ENCODE measurements at regions not wholly inside any gene's neighbourhood (a gene's known extent, or its start where the extent isn't known, plus 50 kb on each side); places are given as distances from the start of the nearest gene placed in this dataset.

DNA sequence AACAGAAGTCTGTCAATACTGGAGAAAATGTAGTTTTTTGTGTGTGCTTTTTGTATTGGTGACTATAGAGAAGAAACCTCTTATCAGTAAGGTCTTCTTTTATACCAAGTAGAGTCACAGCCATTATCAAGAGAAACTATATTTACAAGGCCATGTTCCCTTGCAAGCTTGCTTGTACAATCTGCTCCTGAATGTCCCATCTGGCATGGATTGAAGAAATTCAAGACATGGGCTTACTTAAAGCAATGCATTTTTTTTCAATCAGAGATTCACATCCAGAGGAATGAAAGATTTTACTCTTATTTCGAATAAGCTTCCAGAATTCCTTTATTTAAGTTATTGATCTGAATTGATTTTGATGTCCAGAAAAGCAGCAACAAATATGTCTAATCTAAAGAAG, 537.3 kb upstream of the RPS6KA3 start:
- CTCF ChIA-PET: no interaction called here
- POLR2A ChIA-PET: no interaction called here
- no peak for DNase-seq (ENCODE audit: extremely low spot score)
- TF ChIP-seq SP1 (IDR thresholded peaks at IDR 0.05) (no peak), FOXK2 (IDR thresholded peaks at IDR 0.05) (no peak), TARDBP (IDR thresholded peaks at IDR 0.05) (no peak), ARNT (IDR thresholded peaks at IDR 0.05) (no peak), LEF1 (IDR thresholded peaks at IDR 0.05; ENCODE audit: borderline replicate concordance) (no peak), FOXA1 (IDR thresholded peaks at IDR 0.05) (no peak), L3MBTL2 (conservative IDR thresholded peaks at IDR 0.05) (no peak), FOXM1 (IDR thresholded peaks at IDR 0.05; ENCODE audit: borderline replicate concordance) (no peak), CTBP1 (IDR thresholded peaks at IDR 0.05; ENCODE audit: borderline replicate concordance) (no peak), ELF4 (IDR thresholded peaks at IDR 0.05) (no peak), NFRKB (IDR thresholded peaks at IDR 0.05) (no peak), BHLHE40 (IDR thresholded peaks at IDR 0.05; ENCODE audit: borderline replicate concordance) (no peak), HDGF (IDR thresholded peaks at IDR 0.05; ENCODE audit: borderline replicate concordance) (no peak), SUZ12 (IDR thresholded peaks at IDR 0.05) (no peak), ZNF384 (IDR thresholded peaks at IDR 0.05) (no peak)
- TF ChIP-seq, protein P1, sequence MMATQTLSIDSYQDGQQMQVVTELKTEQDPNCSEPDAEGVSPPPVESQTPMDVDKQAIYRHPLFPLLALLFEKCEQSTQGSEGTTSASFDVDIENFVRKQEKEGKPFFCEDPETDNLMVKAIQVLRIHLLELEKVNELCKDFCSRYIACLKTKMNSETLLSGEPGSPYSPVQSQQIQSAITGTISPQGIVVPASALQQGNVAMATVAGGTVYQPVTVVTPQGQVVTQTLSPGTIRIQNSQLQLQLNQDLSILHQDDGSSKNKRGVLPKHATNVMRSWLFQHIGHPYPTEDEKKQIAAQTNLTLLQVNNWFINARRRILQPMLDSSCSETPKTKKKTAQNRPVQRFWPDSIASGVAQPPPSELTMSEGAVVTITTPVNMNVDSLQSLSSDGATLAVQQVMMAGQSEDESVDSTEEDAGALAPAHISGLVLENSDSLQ (IDR thresholded peaks at IDR 0.05): no peak

DNA sequence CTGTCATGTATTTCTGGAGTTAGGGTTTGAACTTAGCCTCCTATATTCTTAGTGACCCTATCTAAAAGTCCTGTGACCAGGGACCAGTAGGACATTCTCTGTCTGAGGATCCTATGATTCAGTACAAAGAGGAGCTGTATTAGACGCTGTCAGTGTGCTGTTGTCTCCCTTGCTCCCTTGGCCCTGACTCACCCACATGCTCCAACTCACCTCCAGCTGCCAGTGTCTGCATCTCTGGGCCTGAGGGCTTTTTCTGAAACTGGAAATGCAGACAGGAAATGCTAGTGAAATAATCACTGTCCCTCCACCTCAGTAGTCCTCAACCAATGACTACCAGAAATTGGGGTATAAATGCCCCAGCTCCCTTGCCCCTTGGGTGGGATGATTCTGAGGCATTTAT, 535.3 kb upstream of the RPS6KA3 start:
- ChIA-PET CTCF (no interaction called here), POLR2A (no interaction called here)
- DNase-seq (ENCODE audit: extremely low spot score): no peak
- TF ChIP-seq ZNF384 (IDR thresholded peaks at IDR 0.05): no peak

DNA sequence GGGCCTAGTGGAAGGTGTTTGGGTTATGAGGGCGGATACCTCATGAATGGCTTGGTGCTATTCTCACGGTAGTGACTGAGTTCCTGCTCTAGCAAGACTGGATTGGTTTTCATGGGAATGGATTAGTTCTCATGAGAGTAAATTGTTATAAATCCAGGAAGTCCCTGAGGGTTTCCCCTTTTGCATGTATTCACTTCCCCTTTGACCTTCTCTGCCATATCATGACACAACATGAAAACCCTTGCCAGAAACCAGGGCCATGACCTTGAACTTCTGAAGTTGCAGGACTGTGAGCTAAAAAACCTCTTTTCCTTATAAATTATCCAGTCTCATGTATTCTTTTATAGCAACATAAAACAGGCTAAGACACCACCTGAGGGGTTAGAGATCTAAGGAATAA, 529.7 kb upstream of the RPS6KA3 start:
- TF ChIP-seq ZNF384 (IDR thresholded peaks at IDR 0.05): no peak
- ChIA-PET POLR2A (no interaction called here), CTCF (no interaction called here)
- DNase-seq (ENCODE audit: extremely low spot score): no peak

DNA sequence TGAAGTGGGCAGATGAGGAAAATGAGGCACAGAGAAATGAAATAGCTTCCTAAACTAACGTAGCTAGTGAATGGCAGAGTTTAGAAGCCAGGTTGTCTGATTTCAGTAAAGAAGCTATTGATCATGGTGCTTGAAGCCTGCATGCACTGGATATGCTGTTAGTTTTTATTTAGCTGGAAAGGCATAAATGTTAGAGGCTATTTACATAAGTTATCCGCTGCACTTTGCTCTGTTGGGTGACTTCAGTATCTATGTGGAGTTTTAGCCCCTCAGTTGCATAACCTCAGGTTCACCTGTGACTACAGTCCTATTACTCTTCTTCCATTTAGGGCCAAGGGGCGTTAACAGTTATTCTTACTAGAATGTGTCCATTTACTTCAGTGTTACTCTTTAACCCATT, 522.4 kb upstream of the RPS6KA3 start:
- no peak for TF ChIP-seq BHLHE40 (IDR thresholded peaks at IDR 0.05; ENCODE audit: borderline replicate concordance)
- TF ChIP-seq FOXK2 (IDR thresholded peaks at IDR 0.05): no peak
- no peak for TF ChIP-seq ZNF384 (IDR thresholded peaks at IDR 0.05)
- TF ChIP-seq FOXA1 (IDR thresholded peaks at IDR 0.05): no peak
- TF ChIP-seq HDGF (IDR thresholded peaks at IDR 0.05; ENCODE audit: borderline replicate concordance): no peak
- TF ChIP-seq ARNT (IDR thresholded peaks at IDR 0.05): no peak
- TF ChIP-seq SUZ12 (IDR thresholded peaks at IDR 0.05): no peak
- no peak for TF ChIP-seq ELF4 (IDR thresholded peaks at IDR 0.05)
- TF ChIP-seq FOXM1 (IDR thresholded peaks at IDR 0.05; ENCODE audit: borderline replicate concordance): no peak
- no peak for TF ChIP-seq NFRKB (IDR thresholded peaks at IDR 0.05)
- TF ChIP-seq L3MBTL2 (conservative IDR thresholded peaks at IDR 0.05): no peak
- TF ChIP-seq, protein P1 (IDR thresholded peaks at IDR 0.05): no peak
- no peak for TF ChIP-seq CTBP1 (IDR thresholded peaks at IDR 0.05; ENCODE audit: borderline replicate concordance)
- ChIA-PET POLR2A (no interaction called here), CTCF (no interaction called here)
- DNase-seq (ENCODE audit: extremely low spot score): no peak

DNA sequence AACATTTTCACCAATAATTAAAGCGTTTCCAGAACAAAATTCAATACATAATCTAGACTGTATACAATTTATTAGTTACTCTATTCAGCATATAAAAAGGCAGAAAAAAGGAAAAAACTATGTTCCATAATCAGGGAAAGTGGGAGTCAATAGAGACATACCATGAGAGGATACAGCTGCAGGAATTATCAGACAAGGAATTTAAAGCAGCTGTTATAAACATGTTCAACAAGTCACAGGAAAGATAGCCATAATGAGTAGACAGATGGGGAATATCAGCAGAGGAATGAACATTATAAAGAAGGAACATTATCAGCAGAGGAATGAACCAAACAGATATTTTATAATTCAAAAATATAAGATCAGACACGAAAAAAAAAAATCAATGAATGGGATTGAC, 500.6 kb upstream of the RPS6KA3 start:
- DNase-seq (ENCODE audit: extremely low spot score): no peak
- ChIA-PET CTCF (interaction anchor here (0.7 kb wide), 1 partner anchor 418 kb away, joined by 3 read pairs; no protein-coding TSS in a partner anchor), POLR2A (no interaction called here)
- TF ChIP-seq ARNT (IDR thresholded peaks at IDR 0.05) (no peak), FOXA1 (IDR thresholded peaks at IDR 0.05) (no peak), ZNF384 (IDR thresholded peaks at IDR 0.05) (no peak), BHLHE40 (IDR thresholded peaks at IDR 0.05; ENCODE audit: borderline replicate concordance) (no peak)

DNA sequence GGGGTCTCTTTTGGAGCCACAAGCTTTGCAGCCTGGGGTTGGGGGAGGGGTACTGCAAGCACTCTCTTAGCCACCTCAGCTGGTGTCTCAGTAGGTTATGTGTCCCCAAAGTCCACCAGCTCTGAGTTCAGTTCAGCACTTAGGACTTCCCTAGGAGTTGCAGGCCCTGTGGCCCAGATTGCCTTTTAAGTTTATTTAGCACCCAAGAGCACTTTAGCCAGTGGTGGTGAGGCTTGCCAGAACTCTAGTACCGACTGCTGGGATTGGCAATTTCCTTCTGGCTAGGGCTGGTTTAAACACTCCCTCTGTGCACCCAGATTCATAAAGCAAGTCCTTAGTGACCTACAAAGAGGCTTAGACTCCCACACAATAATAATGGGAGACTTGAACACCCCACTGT, 489.9 kb upstream of the RPS6KA3 start:
- CTCF ChIA-PET: no interaction called here
- TF ChIP-seq FOXM1 (IDR thresholded peaks at IDR 0.05; ENCODE audit: borderline replicate concordance): no peak
- TF ChIP-seq HDGF (IDR thresholded peaks at IDR 0.05; ENCODE audit: borderline replicate concordance): no peak
- no peak for TF ChIP-seq BHLHE40 (IDR thresholded peaks at IDR 0.05; ENCODE audit: borderline replicate concordance)
- TF ChIP-seq TARDBP (IDR thresholded peaks at IDR 0.05): no peak
- no peak for TF ChIP-seq FOXK2 (IDR thresholded peaks at IDR 0.05)
- no peak for TF ChIP-seq ARNT (IDR thresholded peaks at IDR 0.05)
- TF ChIP-seq SP1 (IDR thresholded peaks at IDR 0.05): no peak
- no peak for TF ChIP-seq ZNF384 (IDR thresholded peaks at IDR 0.05)
- TF ChIP-seq, protein P1 (IDR thresholded peaks at IDR 0.05): no peak
- TF ChIP-seq L3MBTL2 (conservative IDR thresholded peaks at IDR 0.05): no peak
- no peak for TF ChIP-seq SUZ12 (IDR thresholded peaks at IDR 0.05)
- TF ChIP-seq ELF4 (IDR thresholded peaks at IDR 0.05): no peak
- TF ChIP-seq FOXA1 (IDR thresholded peaks at IDR 0.05): no peak
- no peak for TF ChIP-seq CTBP1 (IDR thresholded peaks at IDR 0.05; ENCODE audit: borderline replicate concordance)
- no peak for TF ChIP-seq NFRKB (IDR thresholded peaks at IDR 0.05)
- TF ChIP-seq LEF1 (IDR thresholded peaks at IDR 0.05; ENCODE audit: borderline replicate concordance): no peak
- POLR2A ChIA-PET: no interaction called here
- no peak for DNase-seq (ENCODE audit: extremely low spot score)

DNA sequence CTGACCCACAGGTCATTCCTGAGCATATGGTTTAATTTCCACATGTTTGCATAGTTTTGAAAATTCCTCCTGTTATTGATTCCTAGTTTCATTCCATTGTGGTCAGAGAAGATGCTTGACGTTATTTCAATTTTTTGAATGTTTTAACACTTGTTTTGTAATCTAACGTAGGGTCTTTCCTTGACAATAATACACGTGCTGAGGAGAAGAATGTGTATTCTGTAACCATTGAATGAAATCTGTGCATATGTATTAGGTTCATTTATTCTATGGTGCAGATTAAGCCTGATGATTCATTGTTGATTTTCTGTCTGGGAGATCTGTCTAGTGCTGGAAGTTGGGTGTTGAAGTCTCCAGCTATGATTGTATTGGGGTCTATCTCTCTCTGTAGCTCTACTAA, 486.4 kb upstream of the RPS6KA3 start:
- TF ChIP-seq, protein P1 (IDR thresholded peaks at IDR 0.05): no peak
- TF ChIP-seq FOXK2 (IDR thresholded peaks at IDR 0.05) (no peak), BHLHE40 (IDR thresholded peaks at IDR 0.05; ENCODE audit: borderline replicate concordance) (no peak)
- no peak for DNase-seq (ENCODE audit: extremely low spot score)
- POLR2A ChIA-PET: no interaction called here
- CTCF ChIA-PET: no interaction called here
